A549 (cell line): ENCODE measurements at regions not wholly inside any gene's neighbourhood (a gene's known extent, or its start where the extent isn't known, plus 50 kb on each side); places are given as distances from the start of the nearest gene placed in this dataset.

ENCODE experiments used
- CBX2 ChIP-seq: fragments of 200-600 bp; sonication (generic); IDR thresholded peaks from 2 replicates; pipeline ENCODE4 v1.6.1; 2016; ENCODE audit warnings: low read depth, mild to moderate bottlenecking, borderline replicate concordance
- CTCF ChIP-seq: fragments of >200 bp; sonication (Bioruptor Twin); formaldehyde crosslinking; IDR thresholded peaks from 3 replicates; pipeline ENCODE4 v1.5.1; 2016
- EP300 ChIP-seq, 2 experiments: fragments of >200 bp; sonication (Bioruptor Twin); formaldehyde crosslinking; IDR thresholded peaks; 2 replicates in 1 of 2; 3 replicates in 1 of 2; pipeline ENCODE4 v1.6.1; 2016 to 2017
- JUNB ChIP-seq: fragments of >200 bp; sonication (Bioruptor Twin); formaldehyde crosslinking; IDR thresholded peaks from 2 replicates; pipeline ENCODE4 v1.6.1; 2016
- MAX ChIP-seq: IDR thresholded peaks from 2 replicates; pipeline ENCODE4 v1.6.1; 2012
- MYC ChIP-seq: IDR thresholded peaks from 2 replicates; pipeline ENCODE4 v1.6.1; 2012; ENCODE audit warnings: mild to moderate bottlenecking, inconsistent platforms, low read length, improper control_type of control experiment, borderline replicate concordance
- PBX3 ChIP-seq: IDR thresholded peaks from 2 replicates; pipeline ENCODE4 v1.6.1; 2012
- POLR2A ChIP-seq: IDR thresholded peaks from 2 replicates; pipeline ENCODE4 v1.6.1; 2012; ENCODE audit warnings: mild to moderate bottlenecking, low read length
- RCOR1 ChIP-seq: fragments of 150-350 bp; IDR thresholded peaks from 2 replicates; pipeline ENCODE4 v1.6.1; 2014; ENCODE audit warnings: antibody characterized with exemption, low read length, low read depth
- REST ChIP-seq: fragments of 200-600 bp; sonication (generic); IDR thresholded peaks from 2 replicates; pipeline ENCODE4 v1.6.1; 2016; ENCODE audit warnings: antibody characterized with exemption, mild to moderate bottlenecking, moderate library complexity
- RFX5 ChIP-seq: fragments of 450-650 bp; IDR thresholded peaks from 2 replicates; pipeline ENCODE4 v1.7.1; 2014; ENCODE audit warnings: antibody characterized with exemption, mild to moderate bottlenecking, moderate library complexity
- TP53 ChIP-seq: fragments of 250-450 bp; sonication (Bioruptor Pico); IDR thresholded peaks from 2 replicates; pipeline ENCODE4 v1.5.0; 2021; ENCODE audit warnings: mild to moderate bottlenecking, moderate library complexity
- ZSCAN20 ChIP-seq: fragments of 250-450 bp; sonication (Bioruptor Pico); IDR thresholded peaks from 2 replicates; pipeline ENCODE4 v1.8.0; 2022; ENCODE audit warnings: mild to moderate bottlenecking, moderate library complexity

- TF ChIP-seq REST = no peak
- no peak for TF ChIP-seq POLR2A
- no peak for TF ChIP-seq ZSCAN20
- TF ChIP-seq PBX3 = no peak
- no peak for TF ChIP-seq CTCF
- no peak for TF ChIP-seq EP300 (IDR thresholded peaks at IDR 0.05)
- TF ChIP-seq TP53 = no peak
- no peak for TF ChIP-seq CBX2
- TF ChIP-seq MAX = no peak
- TF ChIP-seq MYC = no peak
- TF ChIP-seq JUNB = no peak
- no peak for TF ChIP-seq RCOR1
- TF ChIP-seq RFX5 = no peak
Observed at GRCh38 chr7:79997345-79997744, 137.3 kb upstream of the GNAI1 start.
